H1 (cell line): ENCODE measurements at regions not wholly inside any gene's neighbourhood (a gene's known extent, or its start where the extent isn't known, plus 50 kb on each side); places are given as distances from the start of the nearest gene placed in this dataset.

Source experiments
- CTCF ChIA-PET: fragments of 300-600 bp; sonication (Branson Sonifier 250); formaldehyde crosslinking; loops from one replicate; lab custom pipeline; 2021; ENCODE audit not compliant: partially characterized antibody; lab: Charles Lee
- POLR2A ChIA-PET: fragments of 300-600 bp; sonication (Branson Sonifier 250); formaldehyde crosslinking; loops from one replicate; lab custom pipeline; 2021; ENCODE audit warnings: inconsistent platforms; ENCODE audit not compliant: partially characterized antibody; lab: Charles Lee
- DNase-seq, 2 experiments: peaks; one replicate each; pipeline versions ENCODE4 v3.0.0 to v3.0.0-alpha.2; 2010 to 2022; ENCODE audit warnings: low spot score in 2 of 2, low read depth in 1 of 2, mixed read lengths in 1 of 2
- FAIRE-seq: peaks from 2 replicates; lab custom pipeline; 2011; peaks lifted over from hg19 to GRCh38; lab: Jason Lieb, UNC
- H2AFZ ChIP-seq: 2 replicates; pipeline ENCODE4 v1.8.1; 2012; ENCODE audit warnings: low read length, inconsistent platforms
- H2AK5ac ChIP-seq: 2 replicates; pipeline ENCODE4 v1.6.1; 2013; ENCODE audit warnings: low read depth, low read length
- H2BK120ac ChIP-seq: replicated peaks from 2 replicates; pipeline ENCODE3; 2013; ENCODE audit warnings: low read depth, low read length, inconsistent platforms
- H2BK12ac ChIP-seq: 2 replicates; pipeline ENCODE4 v1.6.1; 2013; ENCODE audit warnings: low read depth, low read length
- H2BK15ac ChIP-seq: 2 replicates; pipeline ENCODE4 v1.6.1; 2013; ENCODE audit warnings: low read length
- H2BK20ac ChIP-seq: 2 replicates; pipeline ENCODE4 v1.6.1; 2013; ENCODE audit warnings: low read length
- H2BK5ac ChIP-seq: 2 replicates; pipeline ENCODE4 v1.6.1; 2013; ENCODE audit warnings: low read depth, low read length
- H3K14ac ChIP-seq: 2 replicates; pipeline ENCODE4 v1.6.1; 2013; ENCODE audit warnings: inconsistent platforms; ENCODE audit not compliant: insufficient read length
- H3K18ac ChIP-seq: 2 replicates; pipeline ENCODE4 v1.6.1; 2013; ENCODE audit warnings: low read length; ENCODE audit errors: extremely low read depth
- H3K23ac ChIP-seq: 2 replicates; pipeline ENCODE4 v1.6.1; 2013; ENCODE audit warnings: inconsistent platforms; ENCODE audit not compliant: insufficient read length
- H3K23me2 ChIP-seq: 2 replicates; pipeline ENCODE4 v1.6.1; 2013; ENCODE audit warnings: low read depth, low read length
- H3K27ac ChIP-seq: 2 replicates; pipeline ENCODE4 v1.6.1; 2011; ENCODE audit warnings: low read depth, low read length, inconsistent platforms
- H3K27me3 ChIP-seq, 4 experiments: replicated peaks in 1 of 4; 1 replicate in 1 of 4; 2 replicates in 3 of 4; pipeline versions ENCODE4 v1.6.1 to v1.8.1; 2011 to 2013; ENCODE audit warnings: low read length in 3 of 4, mild to moderate bottlenecking in 3 of 4, inconsistent platforms in 2 of 4, mixed read lengths in 2 of 4, moderate library complexity in 1 of 4; ENCODE audit not compliant: control insufficient read depth in 3 of 4, insufficient read depth in 3 of 4; ENCODE audit errors: extremely low read depth in 1 of 4
- H3K36me3 ChIP-seq, 4 experiments: 2 replicates each; pipeline versions ENCODE4 v1.6.1 to v1.8.1; 2011 to 2013; ENCODE audit warnings: mild to moderate bottlenecking in 4 of 4, low read length in 3 of 4, moderate library complexity in 2 of 4, control low read depth in 1 of 4, inconsistent platforms in 1 of 4; ENCODE audit not compliant: insufficient read depth in 4 of 4, control insufficient read depth in 2 of 4
- H3K4ac ChIP-seq: replicated peaks from 2 replicates; pipeline ENCODE3; 2013; ENCODE audit warnings: low read length, low read depth, mixed read lengths, inconsistent platforms; ENCODE audit not compliant: insufficient read length
- H3K4me1 ChIP-seq, 4 experiments: replicated peaks in 1 of 4; 1 replicate in 1 of 4; 2 replicates in 3 of 4; pipeline versions ENCODE4 v1.6.1 to v1.8.1; 2011 to 2013; ENCODE audit warnings: low read length in 3 of 4, inconsistent platforms in 2 of 4, mixed read lengths in 1 of 4; ENCODE audit not compliant: insufficient read depth in 4 of 4, control insufficient read depth in 3 of 4
- H3K4me2 ChIP-seq, 2 experiments: 2 replicates each; pipeline versions ENCODE4 v1.6.1 to v1.8.1; 2011 to 2013; ENCODE audit warnings: low read depth in 2 of 2, low read length in 2 of 2, control low read depth in 1 of 2, inconsistent platforms in 1 of 2, mild to moderate bottlenecking in 1 of 2; ENCODE audit not compliant: insufficient read depth in 1 of 2
- H3K4me3 ChIP-seq, 4 experiments: fragments of 200-600, 300-600 bp in 1 of 4; sonication (generic), shearing (Covaris generic), sonication (Bioruptor Twin) in 1 of 4; 2 replicates each; pipeline versions ENCODE4 v1.5.1 to v1.8.1; 2011 to 2016; ENCODE audit warnings: low read length in 4 of 4, low read depth in 3 of 4, control low read depth in 2 of 4, inconsistent platforms in 2 of 4, mild to moderate bottlenecking in 2 of 4, mixed read lengths in 1 of 4, moderate library complexity in 1 of 4; ENCODE audit not compliant: insufficient read depth in 2 of 4; ENCODE audit errors: extremely low read depth in 1 of 4
- H3K56ac ChIP-seq: replicated peaks from 2 replicates; pipeline ENCODE3; 2013; ENCODE audit warnings: low read depth, mild to moderate bottlenecking, mixed read lengths, low read length, inconsistent platforms; ENCODE audit not compliant: insufficient read length
- H3K79me1 ChIP-seq: 2 replicates; pipeline ENCODE4 v1.6.1; 2013; ENCODE audit warnings: low read depth, low read length, control low read depth
- H3K79me2 ChIP-seq, 2 experiments: 2 replicates each; pipeline versions ENCODE4 v1.6.1 to v1.8.1; 2012 to 2013; ENCODE audit warnings: low read length in 2 of 2, mild to moderate bottlenecking in 2 of 2, inconsistent platforms in 1 of 2; ENCODE audit not compliant: insufficient read depth in 2 of 2, control insufficient read depth in 1 of 2
- H3K9ac ChIP-seq, 4 experiments: replicated peaks in 1 of 4; 1 replicate in 1 of 4; 2 replicates in 3 of 4; pipeline versions ENCODE4 v1.6.1 to v1.8.1; 2011 to 2013; ENCODE audit warnings: low read depth in 3 of 4, low read length in 3 of 4, control low read depth in 2 of 4, mild to moderate bottlenecking in 2 of 4, moderate library complexity in 2 of 4, inconsistent platforms in 1 of 4; ENCODE audit errors: extremely low read depth in 1 of 4
- H3K9me3 ChIP-seq, 2 experiments: 2 replicates each; pipeline versions ENCODE4 v1.6.1 to v1.8.1; 2012 to 2013; ENCODE audit warnings: mild to moderate bottlenecking in 2 of 2, moderate library complexity in 2 of 2, control low read depth in 1 of 2, inconsistent platforms in 1 of 2, low read depth in 1 of 2, low read length in 1 of 2, mixed read lengths in 1 of 2; ENCODE audit not compliant: insufficient read depth in 2 of 2
- H4K20me1 ChIP-seq, 2 experiments: replicated peaks in 1 of 2; 2 replicates each; pipeline versions ENCODE3 to v1.8.1; 2011 to 2013; ENCODE audit warnings: inconsistent platforms in 2 of 2, low read length in 2 of 2, mild to moderate bottlenecking in 1 of 2; ENCODE audit not compliant: insufficient read depth in 2 of 2, control insufficient read depth in 1 of 2
- H4K5ac ChIP-seq: 2 replicates; pipeline ENCODE4 v1.6.1; 2013; ENCODE audit warnings: low read length, low read depth, mixed read lengths, inconsistent platforms; ENCODE audit not compliant: insufficient read length
- H4K8ac ChIP-seq: 2 replicates; pipeline ENCODE4 v1.8.0; 2013; ENCODE audit warnings: mild to moderate bottlenecking, moderate library complexity, low read length, inconsistent platforms; ENCODE audit not compliant: insufficient read depth; ENCODE audit errors: extremely low read depth
- H4K91ac ChIP-seq: replicated peaks from 2 replicates; pipeline ENCODE3; 2013; ENCODE audit warnings: low read length, mixed read lengths, inconsistent platforms; ENCODE audit not compliant: insufficient read length
- TBP ChIP-seq: IDR thresholded peaks from 2 replicates; pipeline ENCODE4 v1.6.1; 2011; ENCODE audit warnings: low read depth, low read length, improper control_type of control experiment

DNA sequence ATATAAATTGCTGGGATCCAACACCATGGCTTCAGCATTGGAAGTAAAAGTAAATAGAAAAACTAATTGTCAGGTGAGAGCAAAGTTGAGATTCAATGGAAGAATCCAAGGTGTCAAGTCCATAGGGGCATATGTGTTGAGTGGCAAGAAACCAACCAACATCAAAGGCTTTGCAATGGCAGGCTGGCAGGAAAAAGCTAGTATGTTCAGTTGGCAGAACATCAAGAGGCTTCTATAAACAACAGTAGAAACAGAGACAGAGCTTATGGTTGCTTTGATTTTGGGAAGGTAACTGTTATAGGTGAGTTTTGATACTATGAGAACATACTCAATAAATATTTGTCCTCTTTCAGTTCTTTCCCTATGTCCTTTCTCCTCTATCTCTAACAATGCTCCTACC is 553.7 kb upstream of the MDGA2 start:
- Histone ChIP-seq H3K9ac (no peak overlapping the region), H4K91ac (no peak overlapping the region), H3K4ac (no peak overlapping the region), H3K9me3 (no peaks in the 10 kb centered on the region), H2BK12ac (no peak overlapping the region), H3K4me3 (no peak overlapping the region), H3K4me1 (no peaks in the 10 kb centered on the region), H2BK20ac (no peak overlapping the region), H4K5ac (no peak overlapping the region), H3K23ac (no peak overlapping the region), H3K79me1 (0 out of 2 replicates have a peak, but pooled peaks cover 2% of the 10 kb centered on the region), H3K23me2 (no peaks in the 10 kb centered on the region), H4K20me1 (peaks cover 2% of the 10 kb centered on the region in 2 experiments), H3K18ac (no peak overlapping the region), H3K36me3 (peaks cover 0 to 44% (median 4%) of the 10 kb centered on the region in 4 experiments; a peak in 3 of 8 replicates), H3K14ac (no peak overlapping the region), H2AFZ (no peak overlapping the region), H3K4me2 (no peak overlapping the region), H3K27me3 (no peaks in the 10 kb centered on the region), H3K27ac (no peak overlapping the region), H3K56ac (no peak overlapping the region), H4K8ac (no peak overlapping the region), H3K79me2 (peaks cover 0 to 6% of the 10 kb centered on the region in 2 experiments; a peak in 2 of 4 replicates), H2BK5ac (no peak overlapping the region), H2AK5ac (no peak overlapping the region), H2BK120ac (no peak overlapping the region), H2BK15ac (no peak overlapping the region)
- DNase-seq (no peak), FAIRE-seq (no peak)
- POLR2A ChIA-PET, result interaction anchor here (1.1 to 1.2 kb wide), 2 partner anchors 9 to 169 kb away, joined by 3 read pairs; no protein-coding TSS in a partner anchor
- CTCF ChIA-PET, result interaction anchor here (0.7 to 2.3 kb wide), 4 partner anchors 8 to 312 kb away, joined by 3 to 6 read pairs (median 3); no protein-coding TSS in a partner anchor
- TF ChIP-seq TBP, result no peak
